IMR-90 (cell line): ENCODE measurements at regions not wholly inside any gene's neighbourhood (a gene's known extent, or its start where the extent isn't known, plus 50 kb on each side); places are given as distances from the start of the nearest gene placed in this dataset.

ENCODE experiments used
- ATAC-seq: fragments of 200-7000 bp; cut with Tn5 transposase; 2 replicates; pipeline ENCODE4 v1.9.1; 2020; ENCODE audit warnings: low read depth, mild to moderate bottlenecking, moderate library complexity
- BruUV-seq: library from RNA; stranded (reverse); fragments of 400-500 nt; replicated peaks from 2 replicates; lab custom pipeline; 2021; lab: Mats Ljungman, UMichigan
- CTCF ChIA-PET: fragments of 300-600 bp; formaldehyde crosslinking; extraction: SDS; loops from one replicate; lab custom pipeline; 2021; ENCODE audit warnings: antibody characterized with exemption; lab: Yijun Ruan, JAX
- POLR2A ChIA-PET: fragments of 300-600 bp; sonication (Branson Sonifier 250); formaldehyde crosslinking; loops from one replicate; lab custom pipeline; 2022; ENCODE audit warnings: antibody characterized with exemption; ENCODE audit not compliant: unreplicated experiment; lab: Charles Lee
- DNase-seq: peaks from one replicate; pipeline ENCODE4 v3.0.0; 2013
- H2AFZ ChIP-seq: replicated peaks from 2 replicates; pipeline ENCODE3; 2013; ENCODE audit warnings: low read length, mild to moderate bottlenecking; ENCODE audit not compliant: poor library complexity
- H2AK5ac ChIP-seq: 2 replicates; pipeline ENCODE4 v1.6.1; 2013; ENCODE audit warnings: low read depth, low read length, inconsistent platforms
- H2AK9ac ChIP-seq: replicated peaks from 2 replicates; pipeline ENCODE3; 2013; ENCODE audit warnings: mild to moderate bottlenecking, low read depth, low read length, moderate library complexity; ENCODE audit not compliant: poor library complexity
- H2BK120ac ChIP-seq: 2 replicates; pipeline ENCODE4 v1.6.1; 2013; ENCODE audit warnings: low read depth, low read length, inconsistent platforms
- H2BK15ac ChIP-seq: 3 replicates; pipeline ENCODE4 v1.6.1; 2013; ENCODE audit warnings: low read depth, low read length, inconsistent platforms
- H2BK20ac ChIP-seq: 2 replicates; pipeline ENCODE4 v1.6.1; 2013; ENCODE audit warnings: low read depth, mild to moderate bottlenecking, inconsistent platforms, low read length, moderate library complexity
- H2BK5ac ChIP-seq: 2 replicates; pipeline ENCODE4 v1.6.1; 2013; ENCODE audit warnings: mild to moderate bottlenecking, low read depth, low read length, inconsistent platforms; ENCODE audit not compliant: poor library complexity, severe bottlenecking
- H3K14ac ChIP-seq: replicated peaks from 2 replicates; pipeline ENCODE4 v1.6.1; 2013; ENCODE audit warnings: low read depth, low read length, inconsistent platforms
- H3K18ac ChIP-seq: 2 replicates; pipeline ENCODE4 v1.6.1; 2013; ENCODE audit warnings: low read depth, low read length, control low read depth
- H3K23ac ChIP-seq: 2 replicates; pipeline ENCODE4 v1.6.1; 2013; ENCODE audit warnings: low read depth, low read length, inconsistent platforms
- H3K27ac ChIP-seq: 2 replicates; pipeline ENCODE4 v1.5.1; 2013; ENCODE audit warnings: mild to moderate bottlenecking, control low read depth, low read length; ENCODE audit not compliant: insufficient read depth
- H3K27me3 ChIP-seq: 2 replicates; pipeline ENCODE4 v1.6.1; 2013; ENCODE audit warnings: low read length; ENCODE audit not compliant: control insufficient read depth, insufficient read depth
- H3K36me3 ChIP-seq: 2 replicates; pipeline ENCODE4 v1.6.1; 2013; ENCODE audit warnings: low read length, mixed read lengths; ENCODE audit not compliant: control insufficient read depth, insufficient read depth
- H3K4ac ChIP-seq: 2 replicates; pipeline ENCODE4 v1.6.1; 2013; ENCODE audit warnings: low read depth, low read length, inconsistent platforms
- H3K4me1 ChIP-seq: 2 replicates; pipeline ENCODE4 v1.6.1; 2013; ENCODE audit warnings: low read length, mixed read lengths; ENCODE audit not compliant: control insufficient read depth, insufficient read depth
- H3K4me2 ChIP-seq: 2 replicates; pipeline ENCODE4 v1.6.1; 2013; ENCODE audit warnings: low read depth, mild to moderate bottlenecking, control low read depth, low read length, moderate library complexity
- H3K4me3 ChIP-seq: 2 replicates; pipeline ENCODE4 v1.5.1; 2013; ENCODE audit warnings: low read depth, mild to moderate bottlenecking, control low read depth, low read length, moderate library complexity; ENCODE audit not compliant: insufficient read depth
- H3K56ac ChIP-seq: 2 replicates; pipeline ENCODE4 v1.6.1; 2013; ENCODE audit warnings: low read length, inconsistent platforms; ENCODE audit not compliant: insufficient read depth; ENCODE audit errors: extremely low read depth
- H3K79me1 ChIP-seq, 2 experiments: 2 replicates each; pipeline ENCODE4 v1.6.1; 2013; ENCODE audit warnings: low read length in 2 of 2, inconsistent platforms in 1 of 2, low read depth in 1 of 2
- H3K9ac ChIP-seq: 2 replicates; pipeline ENCODE4 v1.6.1; 2013; ENCODE audit warnings: low read depth, low read length, control low read depth
- H3K9me1 ChIP-seq: 2 replicates; pipeline ENCODE4 v1.6.1; 2013; ENCODE audit warnings: low read length, inconsistent platforms; ENCODE audit not compliant: insufficient read depth
- H3K9me3 ChIP-seq: 2 replicates; pipeline ENCODE4 v1.6.1; 2013; ENCODE audit warnings: low read length; ENCODE audit not compliant: control insufficient read depth, insufficient read depth
- H4K20me1 ChIP-seq: 2 replicates; pipeline ENCODE4 v1.6.1; 2013; ENCODE audit warnings: low read length, inconsistent platforms; ENCODE audit not compliant: insufficient read depth
- H4K5ac ChIP-seq: 2 replicates; pipeline ENCODE4 v1.6.1; 2013; ENCODE audit warnings: mild to moderate bottlenecking, low read depth, low read length, control low read depth
- H4K8ac ChIP-seq, 2 experiments: 2 replicates each; pipeline ENCODE4 v1.6.1; 2013; ENCODE audit warnings: low read depth in 2 of 2, low read length in 2 of 2, control low read depth in 1 of 2, inconsistent platforms in 1 of 2
- H4K91ac ChIP-seq: 2 replicates; pipeline ENCODE4 v1.6.1; 2013; ENCODE audit warnings: low read depth, low read length, inconsistent platforms; ENCODE audit not compliant: insufficient read depth
- BHLHE40 ChIP-seq: fragments of 150-350 bp; IDR thresholded peaks from 2 replicates; pipeline ENCODE4 v1.6.1; 2016; ENCODE audit warnings: mild to moderate bottlenecking, low read depth, low read length
- CEBPB ChIP-seq: IDR thresholded peaks from 2 replicates; pipeline ENCODE4 v1.6.1; 2012; ENCODE audit warnings: low read depth, low read length, improper control_type of control experiment
- CHD1 ChIP-seq: IDR thresholded peaks from 2 replicates; pipeline ENCODE4 v1.6.1; 2012; ENCODE audit warnings: low read depth, low read length, improper control_type of control experiment
- FOS ChIP-seq: fragments of 150-350 bp; IDR thresholded peaks from 2 replicates; pipeline ENCODE4 v1.6.1; 2016; ENCODE audit warnings: low read depth, low read length
- MAZ ChIP-seq: IDR thresholded peaks from 2 replicates; pipeline ENCODE4 v1.6.1; 2012; ENCODE audit warnings: low read depth, mild to moderate bottlenecking, low read length, improper control_type of control experiment, moderate library complexity, borderline replicate concordance
- NFE2L2 ChIP-seq: fragments of 150-350 bp; IDR thresholded peaks from 2 replicates; pipeline ENCODE4 v1.6.1; 2016; ENCODE audit warnings: low read depth, mild to moderate bottlenecking, low read length
- RCOR1 ChIP-seq: IDR thresholded peaks from 2 replicates; pipeline ENCODE4 v1.6.1; 2012; ENCODE audit warnings: mild to moderate bottlenecking, low read length, improper control_type of control experiment; ENCODE audit not compliant: insufficient replicate concordance
- WGBS, 2 experiments: methylation state at CpG; one replicate each; pipeline versions ENCODE4 v1.1.5 to v1.1.7; 2013; ENCODE audit warnings: missing lambda C conversion rate in 2 of 2; ENCODE audit not compliant: insufficient read length in 1 of 2; ENCODE audit errors: extremely low coverage in 2 of 2; 5-methylcytosine and 5-hydroxymethylcytosine counted together
- dilution Hi-C: fragments of 300-500 bp; cut with HindIII; formaldehyde crosslinking; loops from one replicate; pipeline ENCODE4 v1.14.3; 2018; ENCODE audit warnings: low sequenced_read_pairs; ENCODE audit not compliant: unreplicated experiment
- in situ Hi-C: fragments of 300-500 bp; cut with MboI; formaldehyde crosslinking; loops from 3 replicates; pipeline ENCODE4 v1.14.3; 2019; ENCODE audit warnings: low sequenced_read_pairs, inconsistent platforms, mixed read lengths
- intact Hi-C: fragments of 100-400 bp; cut with micrococcal nuclease; formaldehyde crosslinking; loops from 2 replicates; pipeline ENCODE4 v1.10.0; 2022
- TF ChIP-seq, protein P1 (sequence below): fragments of 150-350 bp; IDR thresholded peaks from 2 replicates; pipeline ENCODE4 v1.6.1; 2016; ENCODE audit warnings: low read depth, mild to moderate bottlenecking, low read length, moderate library complexity, borderline replicate concordance
- TF ChIP-seq, protein P2 (sequence below): conservative IDR thresholded peaks from 2 replicates; pipeline ENCODE4 v1.5.1; 2012; ENCODE audit warnings: mild to moderate bottlenecking, low read depth, low read length, improper control_type of control experiment

DNA sequence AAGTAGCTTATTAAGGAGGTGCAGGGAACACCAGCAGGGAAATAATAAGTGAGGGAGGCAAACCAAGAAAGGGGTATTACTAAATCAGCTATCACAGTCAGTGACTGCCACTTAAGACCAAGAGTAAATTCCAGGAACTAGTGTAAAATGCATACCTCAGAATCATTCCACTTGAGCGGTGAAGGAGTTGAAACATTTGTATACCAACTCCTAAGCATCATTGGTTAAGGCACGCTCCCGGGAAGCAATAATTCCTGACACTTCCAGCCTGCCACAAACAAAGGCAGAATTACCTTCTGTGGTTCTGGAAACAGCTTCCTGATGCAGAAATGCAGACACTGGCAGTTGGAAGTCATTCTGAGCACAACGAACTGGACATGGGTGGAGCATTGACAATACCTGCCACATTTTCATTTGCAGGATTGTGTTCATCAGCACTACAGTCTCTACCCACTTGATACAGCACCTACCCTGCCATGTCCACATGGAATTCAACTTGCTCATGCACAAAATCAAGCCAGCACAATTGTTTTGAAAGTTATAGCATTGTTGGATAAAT is 82.1 kb downstream of the PPP1R2C start:
- in situ Hi-C loops (no loop called here), intact Hi-C loops (no loop called here), dilution Hi-C loops (no loop called here)
- no peaks in the 10 kb centered on the region for H3K9me3 ChIP-seq
- WGBS, 2 experiments: 58% methylated on average over 2 of the region's 4 CpGs; no CpG with 5 or more reads in 1 of the 2 experiments
- no peak overlapping the region for H3K4ac ChIP-seq
- H3K9ac ChIP-seq: no peak overlapping the region
- no peaks in the 10 kb centered on the region for H3K79me1 ChIP-seq
- H3K36me3 ChIP-seq: no peaks in the 10 kb centered on the region
- H3K14ac ChIP-seq: no peak overlapping the region
- no peak overlapping the region for H2AK9ac ChIP-seq
- no peaks in the 10 kb centered on the region for H4K20me1 ChIP-seq
- no peak overlapping the region for H3K4me2 ChIP-seq
- peaks cover 2% of the 10 kb centered on the region for H3K27me3 ChIP-seq
- no peak overlapping the region for H3K23ac ChIP-seq
- no peak overlapping the region for H3K4me3 ChIP-seq
- POLR2A ChIA-PET: no interaction called here
- no peaks in the 10 kb centered on the region for H3K4me1 ChIP-seq
- H4K91ac ChIP-seq: no peak overlapping the region
- no peak overlapping the region for H2BK20ac ChIP-seq
- H2BK120ac ChIP-seq: no peak overlapping the region
- ATAC-seq (no peak), DNase-seq (no peak)
- H4K8ac ChIP-seq: no peak overlapping the region
- H3K27ac ChIP-seq: no peak overlapping the region
- no peak overlapping the region for H2AK5ac ChIP-seq
- no peak overlapping the region for H2BK5ac ChIP-seq
- H3K56ac ChIP-seq: no peak overlapping the region
- no peak overlapping the region for H2AFZ ChIP-seq
- no peak overlapping the region for H3K18ac ChIP-seq
- no peak for TF ChIP-seq BHLHE40
- TF ChIP-seq NFE2L2: no peak
- TF ChIP-seq, protein P1, sequence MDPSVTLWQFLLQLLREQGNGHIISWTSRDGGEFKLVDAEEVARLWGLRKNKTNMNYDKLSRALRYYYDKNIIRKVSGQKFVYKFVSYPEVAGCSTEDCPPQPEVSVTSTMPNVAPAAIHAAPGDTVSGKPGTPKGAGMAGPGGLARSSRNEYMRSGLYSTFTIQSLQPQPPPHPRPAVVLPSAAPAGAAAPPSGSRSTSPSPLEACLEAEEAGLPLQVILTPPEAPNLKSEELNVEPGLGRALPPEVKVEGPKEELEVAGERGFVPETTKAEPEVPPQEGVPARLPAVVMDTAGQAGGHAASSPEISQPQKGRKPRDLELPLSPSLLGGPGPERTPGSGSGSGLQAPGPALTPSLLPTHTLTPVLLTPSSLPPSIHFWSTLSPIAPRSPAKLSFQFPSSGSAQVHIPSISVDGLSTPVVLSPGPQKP: no peak
- no peak for TF ChIP-seq FOS
- TF ChIP-seq CHD1: no peak
- no peak for TF ChIP-seq RCOR1
- TF ChIP-seq, protein P2, sequence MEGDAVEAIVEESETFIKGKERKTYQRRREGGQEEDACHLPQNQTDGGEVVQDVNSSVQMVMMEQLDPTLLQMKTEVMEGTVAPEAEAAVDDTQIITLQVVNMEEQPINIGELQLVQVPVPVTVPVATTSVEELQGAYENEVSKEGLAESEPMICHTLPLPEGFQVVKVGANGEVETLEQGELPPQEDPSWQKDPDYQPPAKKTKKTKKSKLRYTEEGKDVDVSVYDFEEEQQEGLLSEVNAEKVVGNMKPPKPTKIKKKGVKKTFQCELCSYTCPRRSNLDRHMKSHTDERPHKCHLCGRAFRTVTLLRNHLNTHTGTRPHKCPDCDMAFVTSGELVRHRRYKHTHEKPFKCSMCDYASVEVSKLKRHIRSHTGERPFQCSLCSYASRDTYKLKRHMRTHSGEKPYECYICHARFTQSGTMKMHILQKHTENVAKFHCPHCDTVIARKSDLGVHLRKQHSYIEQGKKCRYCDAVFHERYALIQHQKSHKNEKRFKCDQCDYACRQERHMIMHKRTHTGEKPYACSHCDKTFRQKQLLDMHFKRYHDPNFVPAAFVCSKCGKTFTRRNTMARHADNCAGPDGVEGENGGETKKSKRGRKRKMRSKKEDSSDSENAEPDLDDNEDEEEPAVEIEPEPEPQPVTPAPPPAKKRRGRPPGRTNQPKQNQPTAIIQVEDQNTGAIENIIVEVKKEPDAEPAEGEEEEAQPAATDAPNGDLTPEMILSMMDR: no peak
- TF ChIP-seq CEBPB: no peak
- no peak for TF ChIP-seq MAZ
- no peak overlapping the region for H4K5ac ChIP-seq
- H2BK15ac ChIP-seq: no peak overlapping the region
- no peaks in the 10 kb centered on the region for H3K9me1 ChIP-seq
- no TSS peak for BruUV-seq
- CTCF ChIA-PET: no interaction called here
